ENCODE measurements at regions not wholly inside any gene's neighbourhood (a gene's known extent, or its start where the extent isn't known, plus 50 kb on each side); places are given as distances from the start of the nearest gene placed in this dataset.

DNA sequence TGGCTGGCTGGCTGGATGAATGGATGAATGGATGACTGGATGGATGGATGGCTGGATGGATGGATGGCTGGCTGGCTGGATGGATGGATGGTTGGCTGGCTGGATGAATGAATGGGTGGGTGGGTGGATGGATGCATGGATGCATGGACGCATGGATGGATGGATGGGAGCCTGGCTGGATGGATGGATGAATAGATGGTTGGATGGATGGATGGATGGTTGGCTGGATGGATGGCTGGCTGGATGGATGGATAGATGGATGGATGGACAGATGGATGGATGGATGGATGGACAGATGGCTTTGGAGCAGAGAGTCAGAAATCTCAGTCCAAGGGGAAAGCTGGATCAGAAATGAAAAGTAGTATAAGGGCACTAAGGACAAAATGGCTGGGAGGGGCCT is 106.4 kb upstream of the SERP2 start:
- TF ChIP-seq, protein P1, sequence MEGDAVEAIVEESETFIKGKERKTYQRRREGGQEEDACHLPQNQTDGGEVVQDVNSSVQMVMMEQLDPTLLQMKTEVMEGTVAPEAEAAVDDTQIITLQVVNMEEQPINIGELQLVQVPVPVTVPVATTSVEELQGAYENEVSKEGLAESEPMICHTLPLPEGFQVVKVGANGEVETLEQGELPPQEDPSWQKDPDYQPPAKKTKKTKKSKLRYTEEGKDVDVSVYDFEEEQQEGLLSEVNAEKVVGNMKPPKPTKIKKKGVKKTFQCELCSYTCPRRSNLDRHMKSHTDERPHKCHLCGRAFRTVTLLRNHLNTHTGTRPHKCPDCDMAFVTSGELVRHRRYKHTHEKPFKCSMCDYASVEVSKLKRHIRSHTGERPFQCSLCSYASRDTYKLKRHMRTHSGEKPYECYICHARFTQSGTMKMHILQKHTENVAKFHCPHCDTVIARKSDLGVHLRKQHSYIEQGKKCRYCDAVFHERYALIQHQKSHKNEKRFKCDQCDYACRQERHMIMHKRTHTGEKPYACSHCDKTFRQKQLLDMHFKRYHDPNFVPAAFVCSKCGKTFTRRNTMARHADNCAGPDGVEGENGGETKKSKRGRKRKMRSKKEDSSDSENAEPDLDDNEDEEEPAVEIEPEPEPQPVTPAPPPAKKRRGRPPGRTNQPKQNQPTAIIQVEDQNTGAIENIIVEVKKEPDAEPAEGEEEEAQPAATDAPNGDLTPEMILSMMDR (IDR thresholded peaks at IDR 0.05) = no peak
- TF ChIP-seq POLR2A (IDR thresholded peaks at IDR 0.05) = no peak

Data from suprapubic skin (tissue), 3 donors.